ENCODE measurements at regions not wholly inside any gene's neighbourhood (a gene's known extent, or its start where the extent isn't known, plus 50 kb on each side); places are given as distances from the start of the nearest gene placed in this dataset.

- TF ChIP-seq POLR2AphosphoS5 (IDR thresholded peaks at IDR 0.05), result no peak
- no peak for TF ChIP-seq CTCF (IDR thresholded peaks at IDR 0.05)
- no peak for TF ChIP-seq POLR2A (IDR thresholded peaks at IDR 0.05)
Observed at GRCh38 chr2:186125625-186126024, 360.4 kb upstream of the ZC3H15 start.
